ENCODE measurements at regions not wholly inside any gene's neighbourhood (a gene's known extent, or its start where the extent isn't known, plus 50 kb on each side); places are given as distances from the start of the nearest gene placed in this dataset.
A peak's percentile ranks its signal among the peaks of the same experiment; 100 is the strongest.

GRCh38 chr6:43992783-43993644 lies 134.2 kb downstream of the MRPL14 start:
- no peaks in the 10 kb centered on the region for H3K27me3 ChIP-seq
- no peak for DNase-seq
- H3K4me3 ChIP-seq = no peak overlapping the region
- H3K4me1 ChIP-seq = peaks cover 17% of the 10 kb centered on the region
- no peaks in the 10 kb centered on the region for H3K36me3 ChIP-seq
- no peaks in the 10 kb centered on the region for H3K9me3 ChIP-seq (replicated peaks)
- no peak overlapping the region for H3K27ac ChIP-seq

GRCh38 chr6:43992126-43992663 lies 135.1 kb downstream of the MRPL14 start:
- Histone ChIP-seq H3K36me3 (no peaks in the 10 kb centered on the region), H3K4me1 (peaks cover 17% of the 10 kb centered on the region), H3K9me3 (replicated peaks) (no peaks in the 10 kb centered on the region), H3K27me3 (no peaks in the 10 kb centered on the region), H3K4me3 (no peak overlapping the region), H3K27ac (no peak overlapping the region)
- DNase-seq = no peak

- H3K36me3 ChIP-seq = no peaks in the 10 kb centered on the region
- H3K27ac ChIP-seq = no peak overlapping the region; the same call in 1 of the 2 replicates
- peaks cover 17% of the 10 kb centered on the region for H3K4me1 ChIP-seq
- peak; percentile 78 to 80 for DNase-seq
- H3K27me3 ChIP-seq = no peaks in the 10 kb centered on the region
- no peaks in the 10 kb centered on the region for H3K9me3 ChIP-seq (replicated peaks)
- no peak overlapping the region for H3K4me3 ChIP-seq
These were observed 136.3 kb downstream of the MRPL14 start for GRCh38 chr6:43990627-43991619.

- H3K27me3 ChIP-seq = no peaks in the 10 kb centered on the region
- DNase-seq = peak in 1 of 2 experiments; percentile 44
- H3K36me3 ChIP-seq = no peaks in the 10 kb centered on the region
- H3K27ac ChIP-seq = no peak overlapping the region; the same call in 1 of the 2 replicates
- no peaks in the 10 kb centered on the region for H3K9me3 ChIP-seq (replicated peaks)
- no peak overlapping the region for H3K4me3 ChIP-seq
- peaks cover 17% of the 10 kb centered on the region for H3K4me1 ChIP-seq
These were observed 137.0 kb downstream of the MRPL14 start for GRCh38 chr6:43990275-43990626.

GRCh38 chr6:43989581-43990146 lies 137.6 kb downstream of the MRPL14 start:
- Histone ChIP-seq H3K36me3 (no peaks in the 10 kb centered on the region), H3K27me3 (no peaks in the 10 kb centered on the region), H3K4me3 (no peak overlapping the region), H3K9me3 (replicated peaks) (no peaks in the 10 kb centered on the region), H3K4me1 (peaks cover 17% of the 10 kb centered on the region), H3K27ac (no peak overlapping the region)
- DNase-seq = peak; percentile 42 to 61

DNA sequence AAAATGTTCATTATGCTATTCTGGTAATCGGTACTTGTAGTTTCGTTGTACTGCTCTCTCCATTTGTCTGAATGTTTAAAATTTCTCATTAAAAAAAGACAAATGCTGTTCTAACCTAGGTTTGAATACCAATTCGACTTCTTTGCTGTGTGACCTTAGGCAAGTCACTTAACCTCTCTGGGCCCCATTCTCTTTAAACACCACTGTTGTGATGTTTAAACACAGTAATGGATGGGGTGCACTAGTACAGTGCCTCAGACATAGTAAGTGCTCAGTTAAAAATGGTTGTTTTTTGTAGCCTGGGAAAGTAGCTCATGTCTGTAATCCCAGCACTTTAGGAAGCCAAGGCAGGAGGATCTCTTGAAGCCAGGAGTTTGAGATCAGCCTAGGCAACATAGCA lies 138.5 kb downstream of the MRPL14 start:
- H3K27me3 ChIP-seq = no peaks in the 10 kb centered on the region
- no peak for DNase-seq
- H3K4me1 ChIP-seq = peaks cover 17% of the 10 kb centered on the region
- H3K27ac ChIP-seq = no peak overlapping the region
- H3K36me3 ChIP-seq = no peaks in the 10 kb centered on the region
- H3K4me3 ChIP-seq = no peak overlapping the region
- H3K9me3 ChIP-seq (replicated peaks) = no peaks in the 10 kb centered on the region

- peaks cover 17% of the 10 kb centered on the region for H3K4me1 ChIP-seq
- no peak for DNase-seq
- H3K27ac ChIP-seq = no peak overlapping the region
- H3K9me3 ChIP-seq (replicated peaks) = no peaks in the 10 kb centered on the region
- no peaks in the 10 kb centered on the region for H3K36me3 ChIP-seq
- H3K27me3 ChIP-seq = no peaks in the 10 kb centered on the region
- H3K4me3 ChIP-seq = no peak overlapping the region
These were observed 139.3 kb downstream of the MRPL14 start for GRCh38 chr6:43987838-43988439.

GRCh38 chr6:43986177-43986825 lies 141.0 kb downstream of the MRPL14 start:
- DNase-seq = no peak
- Histone ChIP-seq H3K4me1 (peaks cover 15% of the 10 kb centered on the region), H3K4me3 (no peak overlapping the region), H3K36me3 (no peaks in the 10 kb centered on the region), H3K9me3 (replicated peaks) (no peaks in the 10 kb centered on the region), H3K27me3 (no peaks in the 10 kb centered on the region), H3K27ac (no peak overlapping the region)

GRCh38 chr6:43985329-43985728 lies 141.9 kb downstream of the MRPL14 start:
- Histone ChIP-seq H3K9me3 (replicated peaks) (no peaks in the 10 kb centered on the region), H3K27me3 (no peaks in the 10 kb centered on the region), H3K4me1 (peaks cover 10% of the 10 kb centered on the region), H3K4me3 (no peak overlapping the region), H3K27ac (no peak overlapping the region), H3K36me3 (no peaks in the 10 kb centered on the region)
- DNase-seq = no peak

GRCh38 chr6:43984442-43985321 lies 142.6 kb downstream of the MRPL14 start:
- no peak overlapping the region for H3K27ac ChIP-seq
- peaks cover 7% of the 10 kb centered on the region for H3K4me1 ChIP-seq
- no peaks in the 10 kb centered on the region for H3K36me3 ChIP-seq
- no peaks in the 10 kb centered on the region for H3K9me3 ChIP-seq (replicated peaks)
- peak in 1 of 2 experiments; percentile 24 for DNase-seq
- H3K27me3 ChIP-seq = no peaks in the 10 kb centered on the region
- H3K4me3 ChIP-seq = no peak overlapping the region

- Histone ChIP-seq H3K36me3 (no peaks in the 10 kb centered on the region), H3K27me3 (no peaks in the 10 kb centered on the region), H3K4me3 (no peak overlapping the region), H3K27ac (no peak overlapping the region), H3K9me3 (replicated peaks) (no peaks in the 10 kb centered on the region), H3K4me1 (no peaks in the 10 kb centered on the region)
- DNase-seq = no peak
These were observed 143.6 kb downstream of the MRPL14 start for GRCh38 chr6:43983632-43984031.

GRCh38 chr6:43983191-43983590 lies 144.1 kb downstream of the MRPL14 start:
- Histone ChIP-seq H3K27ac (no peak overlapping the region), H3K4me3 (no peak overlapping the region), H3K4me1 (no peaks in the 10 kb centered on the region), H3K9me3 (replicated peaks) (no peaks in the 10 kb centered on the region), H3K27me3 (no peaks in the 10 kb centered on the region), H3K36me3 (no peaks in the 10 kb centered on the region)
- DNase-seq = no peak

- Histone ChIP-seq H3K36me3 (no peaks in the 10 kb centered on the region), H3K27me3 (no peaks in the 10 kb centered on the region), H3K4me3 (no peak overlapping the region), H3K27ac (no peak overlapping the region), H3K9me3 (replicated peaks) (no peaks in the 10 kb centered on the region), H3K4me1 (no peaks in the 10 kb centered on the region)
- DNase-seq = no peak
These were observed 145.1 kb downstream of the MRPL14 start for GRCh38 chr6:43982084-43982625.
